Upper lobe of right lung (tissue), 1 donor: ENCODE measurements at regions not wholly inside any gene's neighbourhood (a gene's known extent, or its start where the extent isn't known, plus 50 kb on each side); places are given as distances from the start of the nearest gene placed in this dataset.
A peak's percentile ranks its signal among the peaks of the same experiment; 100 is the strongest.

ENCODE experiments used
- ATAC-seq: fragments of 200-7000 bp; cut with Tn5 transposase; one replicate; pipeline ENCODE4 v1.9.1; 2020; ENCODE audit warnings: mild to moderate bottlenecking, moderate library complexity
- DNase-seq: peaks from one replicate; pipeline ENCODE4 v3.0.0-alpha.2; 2020
- H3K27ac ChIP-seq: fragments of 200-600 bp; one replicate; pipeline ENCODE4 v1.8.0; 2022
- H3K27me3 ChIP-seq: fragments of 200-600 bp; one replicate; pipeline ENCODE4 v1.8.0; 2022; ENCODE audit warnings: mild to moderate bottlenecking
- H3K36me3 ChIP-seq: fragments of 200-600 bp; one replicate; pipeline ENCODE4 v1.8.0; 2022
- H3K4me1 ChIP-seq: fragments of 200-600 bp; one replicate; pipeline ENCODE4 v1.8.0; 2022
- H3K4me3 ChIP-seq: fragments of 200-600 bp; one replicate; pipeline ENCODE4 v1.8.0; 2022; ENCODE audit warnings: mild to moderate bottlenecking
- H3K9me3 ChIP-seq: fragments of 200-600 bp; one replicate; pipeline ENCODE4 v1.8.0; 2022
- CTCF ChIP-seq: fragments of 200-600 bp; IDR thresholded peaks from one replicate; pipeline ENCODE4 v1.8.0; 2022; ENCODE audit warnings: antibody characterized with exemption
- intact Hi-C: fragments of 100-400 bp; cut with DNase I; formaldehyde crosslinking; loops from one replicate; pipeline ENCODE4 v1.11.0; 2022
- donor health status: DM: no; HTN: yes; CAD: no; lungs with severe emphysema.

DNA sequence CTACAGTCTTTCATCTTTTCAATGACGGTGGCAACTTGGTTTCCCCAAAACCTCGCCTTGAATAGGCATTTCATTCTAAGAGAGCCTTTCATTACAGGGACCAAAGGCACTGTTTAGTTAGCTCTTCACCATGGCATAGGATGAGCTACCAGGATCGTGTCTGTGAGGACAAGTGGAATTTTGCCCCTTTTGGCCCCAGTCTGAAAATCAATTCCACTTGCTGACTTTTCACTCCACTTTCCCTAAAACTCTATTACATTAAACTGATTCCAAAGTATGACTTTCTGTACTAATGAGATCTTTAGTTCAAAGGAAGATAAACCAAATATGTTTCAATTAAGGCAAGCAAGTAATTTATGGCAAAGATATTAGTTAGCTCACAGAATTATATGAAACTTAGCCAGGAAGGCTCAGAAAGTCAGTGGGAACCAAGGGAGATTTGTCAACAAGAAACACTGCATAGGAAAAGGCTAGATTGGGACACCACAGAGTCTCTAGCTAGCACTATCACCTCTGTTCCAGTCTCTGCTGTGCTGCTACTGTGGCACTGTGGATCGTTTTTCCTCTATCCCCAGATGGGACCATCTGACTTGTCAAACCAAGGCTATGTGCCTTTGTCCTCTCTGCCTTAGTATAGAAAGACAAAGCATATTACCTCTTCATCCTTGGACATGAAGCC is 145.6 kb downstream of the SLC7A11 start:
- no peak for DNase-seq
- Histone ChIP-seq H3K27me3 (no peaks in the 10 kb centered on the region), H3K4me3 (no peak overlapping the region), H3K36me3 (no peaks in the 10 kb centered on the region), H3K27ac (no peak overlapping the region), H3K4me1 (no peaks in the 10 kb centered on the region), H3K9me3 (no peaks in the 10 kb centered on the region)
- TF ChIP-seq CTCF = no peak
- no peak for ATAC-seq
- intact Hi-C loops = no loop called here

DNA sequence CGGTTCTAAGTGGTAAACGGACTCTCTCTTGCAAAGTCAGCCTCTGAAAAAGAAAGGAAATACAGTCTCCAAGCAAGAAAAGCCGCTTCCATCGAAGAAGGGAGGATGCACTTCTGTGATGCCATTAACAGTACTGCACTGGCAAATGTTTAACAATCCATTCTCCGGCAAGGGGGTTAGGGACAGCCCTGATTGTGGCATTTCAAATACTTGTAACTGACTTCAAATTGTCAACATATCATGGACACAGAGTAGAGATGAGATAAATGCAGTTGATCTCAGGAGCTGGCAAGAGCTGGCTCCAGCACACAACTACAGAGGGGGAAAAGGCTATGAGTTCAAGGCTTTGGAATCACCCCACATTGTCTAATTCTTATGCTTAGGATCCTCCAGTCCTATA is 146.8 kb downstream of the SLC7A11 start:
- Histone ChIP-seq H3K4me3 (no peak overlapping the region), H3K4me1 (no peaks in the 10 kb centered on the region), H3K27ac (no peak overlapping the region), H3K36me3 (no peaks in the 10 kb centered on the region), H3K9me3 (no peaks in the 10 kb centered on the region), H3K27me3 (no peaks in the 10 kb centered on the region)
- intact Hi-C loops = no loop called here
- ATAC-seq (no peak), DNase-seq (no peak)
- TF ChIP-seq CTCF = no peak

- Histone ChIP-seq H3K4me1 (no peaks in the 10 kb centered on the region), H3K9me3 (no peaks in the 10 kb centered on the region), H3K27ac (no peak overlapping the region), H3K4me3 (no peak overlapping the region), H3K27me3 (no peaks in the 10 kb centered on the region), H3K36me3 (no peaks in the 10 kb centered on the region)
- TF ChIP-seq CTCF = no peak
- DNase-seq = no peak
- intact Hi-C loops = no loop called here
- ATAC-seq = no peak
Measured at GRCh38 chr4:138092060-138092459, 150.1 kb downstream of the SLC7A11 start.

DNA sequence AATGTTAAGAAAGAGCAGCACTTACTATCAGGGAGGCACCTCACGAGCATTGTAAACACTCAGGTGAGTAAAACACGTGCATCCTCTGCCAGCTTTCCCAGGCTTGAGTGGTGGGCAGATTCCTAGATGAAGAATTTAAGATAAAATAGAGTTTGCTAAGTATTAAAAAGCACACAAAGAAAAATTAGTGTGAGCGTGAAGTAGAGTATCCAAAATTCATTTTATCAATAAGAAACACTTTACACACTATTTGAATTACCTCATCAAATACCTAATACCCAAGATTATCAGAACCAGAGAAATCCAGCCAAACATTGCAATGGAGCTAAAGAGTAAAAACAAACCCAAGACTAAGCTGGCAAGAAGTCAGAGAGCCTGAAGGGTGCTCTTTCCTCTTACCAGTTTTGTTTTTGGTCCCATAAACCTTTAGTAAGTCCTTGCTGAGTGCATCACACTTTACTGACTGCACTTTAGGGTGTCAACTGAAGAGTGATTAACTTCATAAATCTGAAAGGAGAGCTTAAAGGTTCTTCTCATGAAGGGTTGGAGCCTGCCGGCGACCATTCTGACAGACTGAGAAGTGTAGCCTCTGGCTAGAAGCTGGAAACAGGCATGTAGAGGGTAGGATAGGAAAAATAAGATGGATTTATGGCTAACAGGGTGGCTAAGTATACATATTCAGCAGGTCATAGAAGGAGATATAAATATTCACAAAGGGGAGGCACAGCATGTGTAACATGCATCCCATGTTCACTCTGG is 151.1 kb downstream of the SLC7A11 start:
- DNase-seq = no peak
- intact Hi-C loops = no loop called here
- peak; percentile 17 for ATAC-seq

DNA sequence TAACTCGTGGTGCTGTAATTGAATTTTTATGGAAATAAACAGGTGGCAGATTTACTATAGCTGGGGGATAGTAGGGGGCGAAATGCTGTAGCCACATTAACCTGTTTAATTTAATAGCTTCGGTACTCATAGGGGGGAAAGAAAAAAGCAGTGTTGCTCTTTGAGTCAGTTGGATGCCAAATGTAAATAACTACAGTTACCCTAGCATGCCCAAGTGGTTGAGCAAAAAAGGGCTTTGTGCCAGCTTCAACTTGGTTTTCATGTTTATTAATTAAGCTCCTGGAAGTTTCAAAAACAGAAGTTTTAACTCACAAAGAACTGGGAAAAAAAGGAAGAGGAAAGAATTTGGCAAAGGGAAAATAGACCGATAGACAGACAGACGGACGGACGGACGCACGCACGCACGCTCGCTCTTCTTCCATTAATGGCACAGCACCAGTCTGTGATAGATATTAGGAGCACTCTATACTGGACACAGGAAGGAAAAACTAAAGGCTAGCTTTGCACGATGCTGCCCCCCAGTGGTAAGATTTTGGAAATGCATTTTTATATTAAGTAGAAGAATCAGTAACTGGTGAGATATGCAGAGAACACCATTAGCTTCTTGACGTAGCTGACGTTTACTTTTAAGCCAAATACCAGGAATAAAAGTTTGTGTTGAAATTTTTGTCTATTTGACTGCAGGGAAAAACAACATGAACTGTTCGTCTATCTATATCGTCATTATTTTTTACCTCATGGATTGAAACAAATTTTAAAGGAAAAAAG is 151.8 kb downstream of the SLC7A11 start:
- DNase-seq (no peak), ATAC-seq (peak; percentile 93)
- intact Hi-C loops = no loop called here
- peak overlapping the region; percentile 30 for H3K4me3 ChIP-seq
- no peaks in the 10 kb centered on the region for H3K4me1 ChIP-seq
- TF ChIP-seq CTCF = peak; percentile 83
- H3K27ac ChIP-seq = no peak overlapping the region
- H3K9me3 ChIP-seq = no peaks in the 10 kb centered on the region
- H3K36me3 ChIP-seq = no peaks in the 10 kb centered on the region
- no peaks in the 10 kb centered on the region for H3K27me3 ChIP-seq

More for the DNA sequence above, 151.1 kb downstream of the SLC7A11 start:
- no peak overlapping the region for H3K4me3 ChIP-seq
- H3K36me3 ChIP-seq = no peaks in the 10 kb centered on the region
- no peak overlapping the region for H3K27ac ChIP-seq
- no peaks in the 10 kb centered on the region for H3K27me3 ChIP-seq
- no peaks in the 10 kb centered on the region for H3K4me1 ChIP-seq
- no peaks in the 10 kb centered on the region for H3K9me3 ChIP-seq
- TF ChIP-seq CTCF = no peak
